Neural progenitor cell (in vitro differentiated cells): ENCODE measurements at regions not wholly inside any gene's neighbourhood (a gene's known extent, or its start where the extent isn't known, plus 50 kb on each side); places are given as distances from the start of the nearest gene placed in this dataset.

Experiments
- DNase-seq: peaks from one replicate; pipeline ENCODE4 v3.0.0-alpha.2; 2016; ENCODE audit warnings: low spot score
- H2AFZ ChIP-seq: fragments of 200-600 bp; sonication (generic); replicated peaks from 2 replicates; pipeline ENCODE4 v1.6.1; 2016; ENCODE audit warnings: antibody characterized with exemption
- H3F3A ChIP-seq: fragments of 200-600 bp; sonication (generic); 2 replicates; pipeline ENCODE4 v1.6.1; 2016; ENCODE audit warnings: antibody characterized with exemption, low read depth
- H3K27ac ChIP-seq: fragments of 200-600 bp; sonication (generic); 2 replicates; pipeline ENCODE4 v1.5.1; 2016; ENCODE audit warnings: mild to moderate bottlenecking
- H3K27me3 ChIP-seq: fragments of 200-600 bp; sonication (generic); 2 replicates; pipeline ENCODE4 v1.6.1; 2016; ENCODE audit warnings: mild to moderate bottlenecking, moderate library complexity
- H3K36me3 ChIP-seq: fragments of 200-600 bp; sonication (generic); 2 replicates; pipeline ENCODE4 v1.5.1; 2016
- H3K4me1 ChIP-seq: fragments of 200-600 bp; sonication (generic); 2 replicates; pipeline ENCODE4 v1.6.1; 2016; ENCODE audit warnings: mixed run types
- H3K4me2 ChIP-seq: fragments of 200-600 bp; sonication (generic); 2 replicates; pipeline ENCODE4 v1.6.1; 2016
- H3K4me3 ChIP-seq: fragments of 200-600 bp; sonication (generic); 2 replicates; pipeline ENCODE4 v1.5.1; 2016
- H3K79me2 ChIP-seq: fragments of 200-600 bp; sonication (generic); 2 replicates; pipeline ENCODE4 v1.6.1; 2016; ENCODE audit warnings: low read depth
- H3K9ac ChIP-seq: fragments of 200-600 bp; sonication (generic); 2 replicates; pipeline ENCODE4 v1.6.1; 2016
- H3K9me3 ChIP-seq: fragments of 200-600 bp; sonication (generic); 2 replicates; pipeline ENCODE4 v1.5.1; 2016; ENCODE audit warnings: low read depth
- H4K20me1 ChIP-seq: fragments of 200-600 bp; sonication (generic); 2 replicates; pipeline ENCODE4 v1.6.1; 2016; ENCODE audit warnings: low read depth
- H3K27ac Mint-ChIP-seq: 3 replicates; pipeline ENCODE4 v1.8.0; 2021; ENCODE audit warnings: mixed read lengths
- H3K27me3 Mint-ChIP-seq: 2 replicates; pipeline ENCODE4 v1.8.0; 2022; ENCODE audit warnings: low read depth, mild to moderate bottlenecking, inconsistent platforms, moderate library complexity, mixed read lengths; ENCODE audit not compliant: insufficient read depth
- H3K36me3 Mint-ChIP-seq: 3 replicates; pipeline ENCODE4 v1.8.0; 2021; ENCODE audit warnings: mixed read lengths
- H3K4me1 Mint-ChIP-seq: 3 replicates; pipeline ENCODE4 v1.8.0; 2021; ENCODE audit warnings: mixed read lengths
- H3K4me3 Mint-ChIP-seq: 3 replicates; pipeline ENCODE4 v1.8.0; 2021; ENCODE audit warnings: mild to moderate bottlenecking, moderate library complexity, mixed read lengths
- H3K9me3 Mint-ChIP-seq: 3 replicates; pipeline ENCODE4 v1.8.0; 2020; ENCODE audit warnings: mixed read lengths
- EZH2 ChIP-seq: fragments of 200-600 bp; sonication (generic); IDR thresholded peaks from 2 replicates; pipeline ENCODE4 v1.6.1; 2017; ENCODE audit warnings: antibody characterized with exemption, mild to moderate bottlenecking, moderate library complexity
- EZH2phosphoT487 ChIP-seq: fragments of 200-600 bp; sonication (generic); IDR thresholded peaks from 2 replicates; pipeline ENCODE4 v1.6.1; 2017; ENCODE audit warnings: antibody characterized with exemption
- TF ChIP-seq, protein P1 (sequence below): fragments of 200-600 bp; sonication (generic); IDR thresholded peaks from 2 replicates; pipeline ENCODE4 v1.5.1; 2017; ENCODE audit warnings: antibody characterized with exemption, mild to moderate bottlenecking

DNA sequence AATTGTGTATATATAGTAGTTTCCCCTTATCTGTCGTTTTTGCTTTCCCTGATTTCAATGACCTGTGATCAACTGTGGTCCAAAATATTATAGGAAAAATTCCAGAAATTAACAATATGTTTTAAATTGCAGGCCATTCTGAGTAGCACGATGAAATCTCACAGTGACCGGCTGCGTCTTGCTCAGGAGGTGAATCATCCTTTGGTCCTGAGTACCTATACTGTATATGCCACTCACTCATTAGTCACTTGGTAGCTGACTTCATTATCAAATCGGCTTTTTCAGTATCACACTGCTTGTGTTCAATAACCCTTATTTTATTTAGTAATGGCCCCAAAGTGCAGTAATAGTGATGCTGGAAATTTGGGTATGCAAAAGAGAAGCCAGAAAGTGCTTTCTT, 728.3 kb upstream of the EYS start:
- no peaks in the 10 kb centered on the region for H3K36me3 ChIP-seq
- H3K4me3 Mint-ChIP-seq, result no peak overlapping the region
- H3K27me3 Mint-ChIP-seq, result no peaks in the 10 kb centered on the region
- H3K27me3 ChIP-seq, result no peaks in the 10 kb centered on the region
- TF ChIP-seq EZH2, result no peak
- TF ChIP-seq, protein P1, sequence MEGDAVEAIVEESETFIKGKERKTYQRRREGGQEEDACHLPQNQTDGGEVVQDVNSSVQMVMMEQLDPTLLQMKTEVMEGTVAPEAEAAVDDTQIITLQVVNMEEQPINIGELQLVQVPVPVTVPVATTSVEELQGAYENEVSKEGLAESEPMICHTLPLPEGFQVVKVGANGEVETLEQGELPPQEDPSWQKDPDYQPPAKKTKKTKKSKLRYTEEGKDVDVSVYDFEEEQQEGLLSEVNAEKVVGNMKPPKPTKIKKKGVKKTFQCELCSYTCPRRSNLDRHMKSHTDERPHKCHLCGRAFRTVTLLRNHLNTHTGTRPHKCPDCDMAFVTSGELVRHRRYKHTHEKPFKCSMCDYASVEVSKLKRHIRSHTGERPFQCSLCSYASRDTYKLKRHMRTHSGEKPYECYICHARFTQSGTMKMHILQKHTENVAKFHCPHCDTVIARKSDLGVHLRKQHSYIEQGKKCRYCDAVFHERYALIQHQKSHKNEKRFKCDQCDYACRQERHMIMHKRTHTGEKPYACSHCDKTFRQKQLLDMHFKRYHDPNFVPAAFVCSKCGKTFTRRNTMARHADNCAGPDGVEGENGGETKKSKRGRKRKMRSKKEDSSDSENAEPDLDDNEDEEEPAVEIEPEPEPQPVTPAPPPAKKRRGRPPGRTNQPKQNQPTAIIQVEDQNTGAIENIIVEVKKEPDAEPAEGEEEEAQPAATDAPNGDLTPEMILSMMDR, result no peak
- no peak for TF ChIP-seq EZH2phosphoT487
- H3K9ac ChIP-seq, result no peak overlapping the region
- no peaks in the 10 kb centered on the region for H3K9me3 ChIP-seq
- no peaks in the 10 kb centered on the region for H3K79me2 ChIP-seq
- no peaks in the 10 kb centered on the region for H3K4me1 Mint-ChIP-seq
- no peaks in the 10 kb centered on the region for H3K36me3 Mint-ChIP-seq
- no peak overlapping the region for H3K4me3 ChIP-seq
- H3F3A ChIP-seq, result no peaks in the 10 kb centered on the region
- H3K9me3 Mint-ChIP-seq, result no peaks in the 10 kb centered on the region
- H3K27ac Mint-ChIP-seq, result no peak overlapping the region
- H3K4me1 ChIP-seq, result no peaks in the 10 kb centered on the region
- H3K4me2 ChIP-seq, result no peak overlapping the region
- no peaks in the 10 kb centered on the region for H4K20me1 ChIP-seq
- no peak overlapping the region for H3K27ac ChIP-seq
- no peak for DNase-seq
- no peak overlapping the region for H2AFZ ChIP-seq

DNA sequence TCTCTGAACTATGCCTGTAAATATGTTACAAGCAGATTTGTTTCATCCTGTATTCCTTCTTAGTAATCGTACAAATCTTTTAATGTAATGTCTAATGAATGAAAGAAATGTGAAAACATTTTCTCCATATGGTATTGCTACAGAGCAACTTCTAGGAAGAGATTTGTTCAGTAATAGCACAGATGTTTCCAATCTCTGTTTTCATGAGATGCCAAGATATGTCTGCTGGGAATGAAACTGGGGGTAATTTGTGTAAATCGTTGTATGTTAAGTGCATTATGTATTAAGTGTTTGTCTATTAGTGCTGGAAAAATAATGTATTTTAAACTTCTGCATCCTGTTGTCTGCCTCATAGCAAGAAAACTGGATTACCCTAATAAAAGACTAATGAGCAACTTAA, 722.2 kb upstream of the EYS start:
- Histone ChIP-seq H3K9me3 (no peaks in the 10 kb centered on the region), H3K4me2 (no peak overlapping the region), H2AFZ (no peak overlapping the region), H3K9ac (no peak overlapping the region), H3F3A (no peaks in the 10 kb centered on the region), H3K27me3 (no peaks in the 10 kb centered on the region), H3K4me3 (no peak overlapping the region), H3K36me3 (no peaks in the 10 kb centered on the region), H3K27ac (no peak overlapping the region), H3K4me1 (no peaks in the 10 kb centered on the region), H3K79me2 (no peaks in the 10 kb centered on the region), H4K20me1 (no peaks in the 10 kb centered on the region)
- H3K36me3 Mint-ChIP-seq, result no peaks in the 10 kb centered on the region
- H3K4me3 Mint-ChIP-seq, result no peak overlapping the region
- TF ChIP-seq EZH2 (no peak), EZH2phosphoT487 (no peak)
- TF ChIP-seq, protein P1, result no peak
- no peak overlapping the region for H3K27ac Mint-ChIP-seq
- H3K27me3 Mint-ChIP-seq, result no peaks in the 10 kb centered on the region
- peaks cover 16% of the 10 kb centered on the region for H3K9me3 Mint-ChIP-seq
- no peaks in the 10 kb centered on the region for H3K4me1 Mint-ChIP-seq
- no peak for DNase-seq

DNA sequence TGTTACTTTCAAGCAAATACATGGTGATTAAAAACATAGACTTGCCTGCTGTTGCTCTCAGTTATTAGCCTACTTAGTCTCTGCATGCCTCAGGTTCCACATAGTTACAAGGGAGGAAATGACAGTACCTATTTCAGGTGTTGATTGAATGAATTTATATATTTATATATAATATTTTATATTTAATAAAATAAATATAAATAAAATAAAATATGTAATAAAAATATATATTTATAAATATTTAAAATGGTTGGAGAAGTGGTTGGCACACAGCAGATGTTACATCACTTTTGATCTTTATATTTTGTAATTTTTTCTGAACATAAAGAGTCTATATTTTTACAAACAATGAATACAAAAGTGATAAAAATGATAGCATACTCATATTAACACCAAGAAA, 716.0 kb upstream of the EYS start:
- Histone ChIP-seq H3K27ac (no peak overlapping the region), H3K9me3 (no peaks in the 10 kb centered on the region), H4K20me1 (no peaks in the 10 kb centered on the region), H3K9ac (no peak overlapping the region), H3K4me3 (no peak overlapping the region), H3K79me2 (no peaks in the 10 kb centered on the region), H2AFZ (no peak overlapping the region), H3K36me3 (no peaks in the 10 kb centered on the region), H3K4me2 (no peak overlapping the region), H3K4me1 (no peaks in the 10 kb centered on the region), H3F3A (no peaks in the 10 kb centered on the region), H3K27me3 (no peaks in the 10 kb centered on the region)
- Mint-ChIP-seq H3K27ac (no peak overlapping the region), H3K4me1 (no peaks in the 10 kb centered on the region), H3K4me3 (no peak overlapping the region), H3K36me3 (no peaks in the 10 kb centered on the region), H3K27me3 (no peaks in the 10 kb centered on the region), H3K9me3 (peaks cover 16% of the 10 kb centered on the region)
- DNase-seq, result no peak
- TF ChIP-seq, protein P1, result no peak
- TF ChIP-seq EZH2phosphoT487 (no peak), EZH2 (no peak)

DNA sequence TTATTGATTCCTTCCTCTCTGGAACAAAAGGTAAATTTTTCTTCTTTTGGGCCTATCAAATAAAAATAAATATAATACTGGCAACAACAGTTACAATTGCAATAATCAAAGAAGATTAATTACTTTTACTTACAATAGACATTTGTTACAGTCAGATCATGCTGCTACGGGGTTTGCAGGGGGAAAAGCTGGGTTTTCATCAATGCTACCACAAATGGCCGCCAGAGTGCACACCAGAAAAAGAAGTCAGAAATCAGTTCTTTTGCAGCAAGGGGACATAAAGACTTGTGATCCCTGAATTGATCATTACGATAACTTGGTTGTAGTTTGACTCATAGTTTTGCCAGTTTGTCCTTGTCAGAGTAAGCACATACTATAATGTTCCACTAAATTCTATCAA, 714.5 kb upstream of the EYS start:
- H3K4me3 Mint-ChIP-seq, result no peak overlapping the region
- H3K27ac Mint-ChIP-seq, result no peak overlapping the region
- no peak overlapping the region for H3K4me3 ChIP-seq
- H3K27me3 Mint-ChIP-seq, result no peaks in the 10 kb centered on the region
- H3K79me2 ChIP-seq, result no peaks in the 10 kb centered on the region
- H3K9me3 ChIP-seq, result no peaks in the 10 kb centered on the region
- H2AFZ ChIP-seq, result peak overlapping the region; percentile 2
- DNase-seq, result peak; percentile 47
- H3K27ac ChIP-seq, result no peak overlapping the region
- H3K9ac ChIP-seq, result no peak overlapping the region
- peaks cover 11% of the 10 kb centered on the region for H3K9me3 Mint-ChIP-seq
- H4K20me1 ChIP-seq, result no peaks in the 10 kb centered on the region
- no peak for TF ChIP-seq EZH2phosphoT487
- no peak for TF ChIP-seq EZH2
- TF ChIP-seq, protein P1, result peak; percentile 66
- H3K36me3 Mint-ChIP-seq, result no peaks in the 10 kb centered on the region
- H3K4me1 ChIP-seq, result no peaks in the 10 kb centered on the region
- H3K36me3 ChIP-seq, result no peaks in the 10 kb centered on the region
- no peak overlapping the region for H3K4me2 ChIP-seq
- no peaks in the 10 kb centered on the region for H3K27me3 ChIP-seq
- H3F3A ChIP-seq, result no peaks in the 10 kb centered on the region
- H3K4me1 Mint-ChIP-seq, result no peaks in the 10 kb centered on the region
